ENCODE measurements at regions not wholly inside any gene's neighbourhood (a gene's known extent, or its start where the extent isn't known, plus 50 kb on each side); places are given as distances from the start of the nearest gene placed in this dataset.

- TF ChIP-seq CTCF (IDR thresholded peaks at IDR 0.05) (no peak), POLR2A (IDR thresholded peaks at IDR 0.05) (no peak)
Measured at GRCh38 chr13:65265988-65266387, 1964.1 kb downstream of the PCDH9 start.
